ENCODE measurements at regions not wholly inside any gene's neighbourhood (a gene's known extent, or its start where the extent isn't known, plus 50 kb on each side); places are given as distances from the start of the nearest gene placed in this dataset.

GRCh38 chr15:34647569-34648293, 64.3 kb upstream of the GOLGA8B start:
- TF ChIP-seq CTCF (optimal IDR thresholded peaks at IDR 0.05 in 1 of 3, IDR thresholded peaks at IDR 0.05 in 1 of 3, conservative IDR thresholded peaks at IDR 0.05 in 1 of 3; ENCODE audit: extremely low read depth in 1 of 3, insufficient read depth in 2 of 3, low read length in 3 of 3) (no peak), EZH2 (IDR thresholded peaks at IDR 0.05; ENCODE audit: low read length) (no peak)
- no peaks in the 10 kb centered on the region for H3K9me1 ChIP-seq (ENCODE audit: control insufficient read depth, extremely low read depth, insufficient read depth, low read length)
- no peak overlapping the region for H3K27ac ChIP-seq (ENCODE audit: control insufficient read depth, insufficient read depth, low read length)
- H3K36me3 ChIP-seq (ENCODE audit: control insufficient read depth in 2 of 2, extremely low read depth in 1 of 2, insufficient read depth in 2 of 2, low read length in 2 of 2), result no peaks in the 10 kb centered on the region
- dilution Hi-C loops (cut with MboI; ENCODE audit: extremely low pct_ligation_motif_present, low sequenced_read_pairs), result no loop called here
- no peaks in the 10 kb centered on the region for H3K4me1 ChIP-seq (ENCODE audit: control insufficient read depth, extremely low read depth, insufficient read depth, low read length)
- H3K4me3 ChIP-seq (ENCODE audit: control insufficient read depth in 2 of 3, extremely low read depth in 1 of 3, insufficient read depth in 2 of 3, low read depth in 1 of 3, low read length in 3 of 3), result no peak overlapping the region
- no peak for FAIRE-seq
- no peak overlapping the region for H3K9ac ChIP-seq (ENCODE audit: control insufficient read depth, extremely low read depth, insufficient read depth, low read length)
- DNase-seq (ENCODE audit: low read depth, low spot score), result no peak
- no peaks in the 10 kb centered on the region for H3K79me2 ChIP-seq (ENCODE audit: control insufficient read depth, insufficient read depth, low read length)
- no peaks in the 10 kb centered on the region for H3K27me3 ChIP-seq (ENCODE audit: control insufficient read depth, extremely low read depth, insufficient read depth, low read length)
- no peaks in the 10 kb centered on the region for H3K9me3 ChIP-seq (ENCODE audit: control insufficient read depth, low read depth, low read length)
- H2AFZ ChIP-seq (ENCODE audit: control insufficient read depth, low read length), result no peak overlapping the region
- H3K4me2 ChIP-seq (ENCODE audit: control insufficient read depth, extremely low read depth, insufficient read depth, low read depth, low read length), result no peak overlapping the region
- H4K20me1 ChIP-seq (ENCODE audit: control insufficient read depth, extremely low read depth, insufficient read depth, low read length), result no peaks in the 10 kb centered on the region

GRCh38 chr15:34646918-34647317, 63.5 kb upstream of the GOLGA8B start:
- no peak for FAIRE-seq
- H3K9me3 ChIP-seq (ENCODE audit: control insufficient read depth, low read depth, low read length), result no peaks in the 10 kb centered on the region
- H3K27me3 ChIP-seq (ENCODE audit: control insufficient read depth, extremely low read depth, insufficient read depth, low read length), result no peaks in the 10 kb centered on the region
- dilution Hi-C loops (cut with MboI; ENCODE audit: extremely low pct_ligation_motif_present, low sequenced_read_pairs), result no loop called here
- no peaks in the 10 kb centered on the region for H4K20me1 ChIP-seq (ENCODE audit: control insufficient read depth, extremely low read depth, insufficient read depth, low read length)
- no peak for DNase-seq (ENCODE audit: low read depth, low spot score)
- no peaks in the 10 kb centered on the region for H3K36me3 ChIP-seq (ENCODE audit: control insufficient read depth in 2 of 2, extremely low read depth in 1 of 2, insufficient read depth in 2 of 2, low read length in 2 of 2)
- H3K4me1 ChIP-seq (ENCODE audit: control insufficient read depth, extremely low read depth, insufficient read depth, low read length), result no peaks in the 10 kb centered on the region
- no peaks in the 10 kb centered on the region for H3K9me1 ChIP-seq (ENCODE audit: control insufficient read depth, extremely low read depth, insufficient read depth, low read length)
- no peak overlapping the region for H3K4me2 ChIP-seq (ENCODE audit: control insufficient read depth, extremely low read depth, insufficient read depth, low read depth, low read length)
- H2AFZ ChIP-seq (ENCODE audit: control insufficient read depth, low read length), result no peak overlapping the region
- H3K9ac ChIP-seq (ENCODE audit: control insufficient read depth, extremely low read depth, insufficient read depth, low read length), result no peak overlapping the region
- TF ChIP-seq CTCF (optimal IDR thresholded peaks at IDR 0.05 in 1 of 3, IDR thresholded peaks at IDR 0.05 in 1 of 3, conservative IDR thresholded peaks at IDR 0.05 in 1 of 3; ENCODE audit: extremely low read depth in 1 of 3, insufficient read depth in 2 of 3, low read length in 3 of 3), result no peak
- TF ChIP-seq EZH2 (IDR thresholded peaks at IDR 0.05; ENCODE audit: low read length), result no peak
- no peaks in the 10 kb centered on the region for H3K79me2 ChIP-seq (ENCODE audit: control insufficient read depth, insufficient read depth, low read length)
- no peak overlapping the region for H3K4me3 ChIP-seq (ENCODE audit: control insufficient read depth in 2 of 3, extremely low read depth in 1 of 3, insufficient read depth in 2 of 3, low read depth in 1 of 3, low read length in 3 of 3)
- no peak overlapping the region for H3K27ac ChIP-seq (ENCODE audit: control insufficient read depth, insufficient read depth, low read length)

Measured in keratinocyte (primary cell).